Right cardiac atrium (tissue), 5 donors: ENCODE measurements at regions not wholly inside any gene's neighbourhood (a gene's known extent, or its start where the extent isn't known, plus 50 kb on each side); places are given as distances from the start of the nearest gene placed in this dataset.

Experiments used
- ATAC-seq, 2 donors: fragments of 200-7000 bp; cut with Tn5 transposase; one replicate each; pipeline versions ENCODE4 v1.8.0 to v1.9.1; 2020; ENCODE audit warnings: moderate library complexity in 2 of 2, mild to moderate bottlenecking in 1 of 2
- DNase-seq, 3 donors: peaks; one replicate each; pipeline ENCODE4 v3.0.0-alpha.2; 2020
- H3K27ac ChIP-seq: one replicate; pipeline ENCODE4 v1.5.1; 2013; ENCODE audit warnings: mild to moderate bottlenecking, low read length, control low read depth, moderate library complexity
- H3K27me3 ChIP-seq: one replicate; pipeline ENCODE4 v1.6.1; 2013; ENCODE audit not compliant: control insufficient read depth, insufficient read depth
- H3K4me1 ChIP-seq: one replicate; pipeline ENCODE4 v1.6.1; 2013; ENCODE audit warnings: low read length; ENCODE audit not compliant: control insufficient read depth, insufficient read depth
- H3K4me3 ChIP-seq: one replicate; pipeline ENCODE4 v1.5.1; 2013; ENCODE audit warnings: low read length, control low read depth
- H3K9me3 ChIP-seq: one replicate; pipeline ENCODE4 v1.6.1; 2013; ENCODE audit warnings: low read length; ENCODE audit not compliant: control insufficient read depth
- WGBS: extraction: QIAGEN DNeasy Blood & Tissue Kit; methylation state at CpG from one replicate; pipeline ENCODE4 v1.1.7; 2013; 5-methylcytosine and 5-hydroxymethylcytosine counted together
- intact Hi-C, 4 donors: fragments of 100-400 bp; cut with DNase I; formaldehyde crosslinking; loops; one replicate each; pipeline versions ENCODE4 v1.11.0 to v1.14.0; 2022 to 2023
- donor health status: healthy with polysubstance abuse.
- donor health status: DM: no; HTN: yes; CAD: no.
- donor health status: DM: no; HTN: no; CAD: no.
- donor health status: DM: no; HTN: yes; CAD: no; lungs with severe emphysema.
- donor health status: DM: yes; HTN: yes; CAD: no.

GRCh38 chr4:155426953-155427352 lies 50.2 kb upstream of the MAP9 start:
- no peaks in the 10 kb centered on the region for H3K27me3 ChIP-seq
- no peak for ATAC-seq
- H3K27ac ChIP-seq: no peak overlapping the region
- H3K4me1 ChIP-seq: no peaks in the 10 kb centered on the region
- no peak overlapping the region for H3K4me3 ChIP-seq
- intact Hi-C loops: no loop called here
- no peaks in the 10 kb centered on the region for H3K9me3 ChIP-seq
- DNase-seq: no peak
- WGBS: 64% methylated on average over 9 of the region's 9 CpGs
